ENCODE measurements at regions not wholly inside any gene's neighbourhood (a gene's known extent, or its start where the extent isn't known, plus 50 kb on each side); places are given as distances from the start of the nearest gene placed in this dataset.

GRCh38 chr7:46195934-46196333, 274.9 kb upstream of the IGFBP3 start:
- ATAC-seq (ENCODE audit: low read depth): no peak
- Histone ChIP-seq H3K36me3 (ENCODE audit: low read depth) (no peaks in the 10 kb centered on the region), H3K4me3 (ENCODE audit: severe bottlenecking) (no peak overlapping the region), H3K9me3 (ENCODE audit: severe bottlenecking) (no peaks in the 10 kb centered on the region), H3K27ac (ENCODE audit: poor library complexity, severe bottlenecking) (no peak overlapping the region), H3K4me1 (ENCODE audit: insufficient read depth, poor library complexity, severe bottlenecking) (peaks cover 15% of the 10 kb centered on the region), H3K27me3 (ENCODE audit: insufficient read depth, poor library complexity, severe bottlenecking) (no peaks in the 10 kb centered on the region)
- TF ChIP-seq, protein P1, sequence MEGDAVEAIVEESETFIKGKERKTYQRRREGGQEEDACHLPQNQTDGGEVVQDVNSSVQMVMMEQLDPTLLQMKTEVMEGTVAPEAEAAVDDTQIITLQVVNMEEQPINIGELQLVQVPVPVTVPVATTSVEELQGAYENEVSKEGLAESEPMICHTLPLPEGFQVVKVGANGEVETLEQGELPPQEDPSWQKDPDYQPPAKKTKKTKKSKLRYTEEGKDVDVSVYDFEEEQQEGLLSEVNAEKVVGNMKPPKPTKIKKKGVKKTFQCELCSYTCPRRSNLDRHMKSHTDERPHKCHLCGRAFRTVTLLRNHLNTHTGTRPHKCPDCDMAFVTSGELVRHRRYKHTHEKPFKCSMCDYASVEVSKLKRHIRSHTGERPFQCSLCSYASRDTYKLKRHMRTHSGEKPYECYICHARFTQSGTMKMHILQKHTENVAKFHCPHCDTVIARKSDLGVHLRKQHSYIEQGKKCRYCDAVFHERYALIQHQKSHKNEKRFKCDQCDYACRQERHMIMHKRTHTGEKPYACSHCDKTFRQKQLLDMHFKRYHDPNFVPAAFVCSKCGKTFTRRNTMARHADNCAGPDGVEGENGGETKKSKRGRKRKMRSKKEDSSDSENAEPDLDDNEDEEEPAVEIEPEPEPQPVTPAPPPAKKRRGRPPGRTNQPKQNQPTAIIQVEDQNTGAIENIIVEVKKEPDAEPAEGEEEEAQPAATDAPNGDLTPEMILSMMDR (IDR thresholded peaks at IDR 0.05; ENCODE audit: poor library complexity, severe bottlenecking): no peak
- DNase-seq (ENCODE audit: low spot score): no peak

GRCh38 chr7:46192271-46192670, 271.2 kb upstream of the IGFBP3 start:
- Histone ChIP-seq H3K27ac (ENCODE audit: poor library complexity, severe bottlenecking) (peak overlapping the region; percentile 79), H3K4me3 (ENCODE audit: severe bottlenecking) (no peak overlapping the region), H3K27me3 (ENCODE audit: insufficient read depth, poor library complexity, severe bottlenecking) (no peaks in the 10 kb centered on the region), H3K9me3 (ENCODE audit: severe bottlenecking) (no peaks in the 10 kb centered on the region), H3K4me1 (ENCODE audit: insufficient read depth, poor library complexity, severe bottlenecking) (peaks cover 15% of the 10 kb centered on the region), H3K36me3 (ENCODE audit: low read depth) (no peaks in the 10 kb centered on the region)
- TF ChIP-seq, protein P1 (IDR thresholded peaks at IDR 0.05; ENCODE audit: poor library complexity, severe bottlenecking): no peak
- ATAC-seq (ENCODE audit: low read depth) (no peak), DNase-seq (ENCODE audit: low spot score) (no peak)

GRCh38 chr7:46191776-46192175, 270.7 kb upstream of the IGFBP3 start:
- TF ChIP-seq, protein P1 (IDR thresholded peaks at IDR 0.05; ENCODE audit: poor library complexity, severe bottlenecking): no peak
- Histone ChIP-seq H3K27ac (ENCODE audit: poor library complexity, severe bottlenecking) (peak overlapping the region; percentile 79), H3K4me1 (ENCODE audit: insufficient read depth, poor library complexity, severe bottlenecking) (peaks cover 15% of the 10 kb centered on the region), H3K4me3 (ENCODE audit: severe bottlenecking) (no peak overlapping the region), H3K9me3 (ENCODE audit: severe bottlenecking) (no peaks in the 10 kb centered on the region), H3K27me3 (ENCODE audit: insufficient read depth, poor library complexity, severe bottlenecking) (no peaks in the 10 kb centered on the region), H3K36me3 (ENCODE audit: low read depth) (no peaks in the 10 kb centered on the region)
- DNase-seq (ENCODE audit: low spot score) (no peak), ATAC-seq (ENCODE audit: low read depth) (peak; percentile 93)

GRCh38 chr7:46191296-46191695, 270.2 kb upstream of the IGFBP3 start:
- Histone ChIP-seq H3K36me3 (ENCODE audit: low read depth) (no peaks in the 10 kb centered on the region), H3K4me1 (ENCODE audit: insufficient read depth, poor library complexity, severe bottlenecking) (peaks cover 15% of the 10 kb centered on the region), H3K9me3 (ENCODE audit: severe bottlenecking) (no peaks in the 10 kb centered on the region), H3K4me3 (ENCODE audit: severe bottlenecking) (no peak overlapping the region), H3K27ac (ENCODE audit: poor library complexity, severe bottlenecking) (peak overlapping the region; percentile 79), H3K27me3 (ENCODE audit: insufficient read depth, poor library complexity, severe bottlenecking) (no peaks in the 10 kb centered on the region)
- DNase-seq (ENCODE audit: low spot score) (no peak), ATAC-seq (ENCODE audit: low read depth) (peak; percentile 10; the same call in 1 of the 3 replicates)
- TF ChIP-seq, protein P1 (IDR thresholded peaks at IDR 0.05; ENCODE audit: poor library complexity, severe bottlenecking): no peak

GRCh38 chr7:46189255-46189790, 268.3 kb upstream of the IGFBP3 start:
- Histone ChIP-seq H3K4me3 (ENCODE audit: severe bottlenecking) (no peak overlapping the region), H3K9me3 (ENCODE audit: severe bottlenecking) (no peaks in the 10 kb centered on the region), H3K27me3 (ENCODE audit: insufficient read depth, poor library complexity, severe bottlenecking) (no peaks in the 10 kb centered on the region), H3K27ac (ENCODE audit: poor library complexity, severe bottlenecking) (no peak overlapping the region), H3K4me1 (ENCODE audit: insufficient read depth, poor library complexity, severe bottlenecking) (peaks cover 15% of the 10 kb centered on the region), H3K36me3 (ENCODE audit: low read depth) (no peaks in the 10 kb centered on the region)
- DNase-seq (ENCODE audit: low spot score): no peak
- TF ChIP-seq, protein P1 (IDR thresholded peaks at IDR 0.05; ENCODE audit: poor library complexity, severe bottlenecking): no peak
- no peak for ATAC-seq (ENCODE audit: low read depth)
